ENCODE measurements at regions not wholly inside any gene's neighbourhood (a gene's known extent, or its start where the extent isn't known, plus 50 kb on each side); places are given as distances from the start of the nearest gene placed in this dataset.
"Not testable (repeated sequence)": the region's sequence is repeated elsewhere in the genome, so short reads cannot be mapped to it uniquely, and the experiment has no call there.

GRCh38 chr12:68514807-68515411 is 95.8 kb upstream of the RAP1B start:
- DNase-seq = no peak

GRCh38 chr12:68515793-68516192 is 94.9 kb upstream of the RAP1B start:
- DNase-seq = no peak

- DNase-seq = no peak
These were observed 89.3 kb upstream of the RAP1B start for GRCh38 chr12:68521321-68521839.

- DNase-seq = no peak
These were observed 88.7 kb upstream of the RAP1B start for GRCh38 chr12:68521848-68522502.

- DNase-seq = no peak
These were observed 81.2 kb upstream of the RAP1B start for GRCh38 chr12:68529466-68529865.

- DNase-seq = no peak
These were observed 80.8 kb upstream of the RAP1B start for GRCh38 chr12:68529869-68530268.

- no peak for DNase-seq
These were observed 80.4 kb upstream of the RAP1B start for GRCh38 chr12:68530299-68530698.

- no peak for DNase-seq
These were observed 79.7 kb upstream of the RAP1B start for GRCh38 chr12:68530965-68531364.

- DNase-seq = no peak
These were observed 78.4 kb upstream of the RAP1B start for GRCh38 chr12:68532204-68532886.

- no peak for DNase-seq
These were observed 77.8 kb upstream of the RAP1B start for GRCh38 chr12:68532887-68533248.

- DNase-seq = no peak
These were observed 76.6 kb upstream of the RAP1B start for GRCh38 chr12:68534108-68534507.

- no peak for DNase-seq
These were observed 73.7 kb upstream of the RAP1B start for GRCh38 chr12:68536885-68537485.

GRCh38 chr12:68537571-68537970 is 73.1 kb upstream of the RAP1B start:
- DNase-seq = no peak

- peak in 5 of 6 experiments; percentile 46 to 80 (median 75) for DNase-seq
These were observed 71.7 kb upstream of the RAP1B start for GRCh38 chr12:68538726-68539614.

- DNase-seq = no peak
These were observed 71.1 kb upstream of the RAP1B start for GRCh38 chr12:68539615-68539952.

GRCh38 chr12:68540768-68541167 is 69.9 kb upstream of the RAP1B start:
- not testable (repeated sequence) for DNase-seq

GRCh38 chr12:68547318-68547717 is 63.4 kb upstream of the RAP1B start:
- not testable (repeated sequence) for DNase-seq

- DNase-seq = not testable (repeated sequence)
These were observed 58.0 kb upstream of the RAP1B start for GRCh38 chr12:68552605-68553195.

GRCh38 chr12:68557011-68557730 is 53.5 kb upstream of the RAP1B start:
- no peak for DNase-seq

GRCh38 chr12:68559246-68559645 is 51.5 kb upstream of the RAP1B start:
- no peak for DNase-seq

GRCh38 chr12:68559984-68560850 is 50.5 kb upstream of the RAP1B start:
- DNase-seq = no peak

Data from stimulated activated naive CD4-positive, alpha-beta T cell (primary cell).